ENCODE measurements at regions not wholly inside any gene's neighbourhood (a gene's known extent, or its start where the extent isn't known, plus 50 kb on each side); places are given as distances from the start of the nearest gene placed in this dataset.

GRCh38 chr18:44117821-44118220, 562.9 kb upstream of the SETBP1 start:
- Histone ChIP-seq H3K36me3 (no peaks in the 10 kb centered on the region), H3K27me3 (replicated peaks) (no peaks in the 10 kb centered on the region), H3K4me1 (replicated peaks) (no peaks in the 10 kb centered on the region), H3K9me3 (replicated peaks) (no peaks in the 10 kb centered on the region), H3K4me3 (no peak overlapping the region), H3K27ac (no peak overlapping the region)
- DNase-seq (ENCODE audit: low read depth in 1 of 2, low spot score in 2 of 2): no peak

DNA sequence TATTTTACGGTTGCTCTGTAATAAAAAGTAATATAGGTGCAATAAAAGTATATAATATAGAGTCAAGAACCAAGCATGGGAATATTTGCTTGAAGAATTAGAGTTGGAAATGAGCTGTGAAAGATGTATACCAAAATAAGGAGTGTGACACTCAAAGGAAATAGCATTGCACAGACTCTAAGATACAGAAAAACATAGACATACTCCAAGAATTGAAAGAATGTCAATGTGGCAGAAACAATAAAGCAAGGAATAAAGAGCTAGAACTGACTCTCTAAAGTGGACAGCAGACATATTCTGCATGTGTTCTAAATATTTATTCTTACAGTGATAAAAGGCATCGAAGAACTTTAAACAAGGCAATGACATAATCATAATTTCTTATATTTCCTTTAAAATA, 561.1 kb upstream of the SETBP1 start:
- DNase-seq (ENCODE audit: low read depth in 1 of 2, low spot score in 2 of 2): no peak
- Histone ChIP-seq H3K9me3 (replicated peaks) (no peaks in the 10 kb centered on the region), H3K27ac (no peak overlapping the region), H3K27me3 (replicated peaks) (no peaks in the 10 kb centered on the region), H3K36me3 (no peaks in the 10 kb centered on the region), H3K4me1 (replicated peaks) (no peaks in the 10 kb centered on the region), H3K4me3 (no peak overlapping the region)

GRCh38 chr18:44123743-44124142, 556.9 kb upstream of the SETBP1 start:
- Histone ChIP-seq H3K27me3 (replicated peaks) (no peaks in the 10 kb centered on the region), H3K36me3 (no peaks in the 10 kb centered on the region), H3K4me1 (replicated peaks) (no peaks in the 10 kb centered on the region), H3K9me3 (replicated peaks) (no peaks in the 10 kb centered on the region), H3K4me3 (no peak overlapping the region), H3K27ac (no peak overlapping the region)
- no peak for DNase-seq (ENCODE audit: low read depth in 1 of 2, low spot score in 2 of 2)

DNA sequence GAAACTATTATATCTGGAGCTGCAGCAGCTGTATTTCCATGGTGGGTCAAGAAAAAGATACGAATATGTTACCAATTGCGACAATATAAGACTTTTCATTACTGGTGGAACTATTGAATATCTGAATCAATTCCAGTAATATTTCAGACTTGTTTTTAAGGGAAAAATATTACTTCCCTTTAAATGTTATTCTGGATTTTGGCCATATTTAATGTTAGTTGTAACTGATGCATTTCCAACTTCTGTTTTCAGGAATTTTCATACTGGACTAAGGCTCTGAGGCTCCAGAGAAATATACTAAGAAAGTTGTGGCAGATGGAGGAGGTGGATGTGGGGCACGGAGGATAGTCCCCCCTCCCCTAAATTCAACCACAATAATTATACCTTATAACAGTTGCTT, 555.2 kb upstream of the SETBP1 start:
- Histone ChIP-seq H3K27ac (no peak overlapping the region), H3K4me1 (replicated peaks) (no peaks in the 10 kb centered on the region), H3K36me3 (no peaks in the 10 kb centered on the region), H3K27me3 (replicated peaks) (no peaks in the 10 kb centered on the region), H3K4me3 (no peak overlapping the region), H3K9me3 (replicated peaks) (no peaks in the 10 kb centered on the region)
- DNase-seq (ENCODE audit: low read depth in 1 of 2, low spot score in 2 of 2): no peak

- DNase-seq (ENCODE audit: low read depth in 1 of 2, low spot score in 2 of 2): no peak
- Histone ChIP-seq H3K27ac (no peak overlapping the region), H3K4me1 (replicated peaks) (no peaks in the 10 kb centered on the region), H3K27me3 (replicated peaks) (no peaks in the 10 kb centered on the region), H3K36me3 (no peaks in the 10 kb centered on the region), H3K9me3 (replicated peaks) (no peaks in the 10 kb centered on the region), H3K4me3 (no peak overlapping the region)
Observed at GRCh38 chr18:44126598-44126997, 554.1 kb upstream of the SETBP1 start.

DNA sequence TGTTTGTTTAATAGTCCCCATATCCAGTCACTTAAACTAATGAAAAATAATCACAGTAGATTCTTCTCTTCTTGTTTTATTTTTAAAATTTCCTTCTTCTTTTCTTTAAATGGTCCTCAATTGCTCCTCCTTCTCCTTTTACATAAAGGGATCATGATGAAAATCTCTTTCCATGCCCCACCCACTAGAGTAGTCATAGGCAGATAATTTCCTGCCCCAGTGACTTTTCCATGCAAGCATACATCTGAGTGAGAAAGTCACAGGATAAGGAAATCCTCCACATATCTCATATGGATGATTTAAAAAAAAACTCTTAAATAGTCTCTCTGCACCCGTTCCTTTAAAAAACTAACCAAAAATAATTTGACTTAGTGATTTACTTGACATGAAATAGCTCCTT, 552.3 kb upstream of the SETBP1 start:
- Histone ChIP-seq H3K27me3 (replicated peaks) (no peaks in the 10 kb centered on the region), H3K27ac (no peak overlapping the region), H3K9me3 (replicated peaks) (no peaks in the 10 kb centered on the region), H3K4me3 (no peak overlapping the region), H3K4me1 (replicated peaks) (no peaks in the 10 kb centered on the region), H3K36me3 (no peaks in the 10 kb centered on the region)
- DNase-seq (ENCODE audit: low read depth in 1 of 2, low spot score in 2 of 2): no peak

GRCh38 chr18:44130376-44130942, 550.2 kb upstream of the SETBP1 start:
- no peaks in the 10 kb centered on the region for H3K9me3 ChIP-seq (replicated peaks)
- no peak overlapping the region for H3K27ac ChIP-seq
- no peaks in the 10 kb centered on the region for H3K27me3 ChIP-seq (replicated peaks)
- no peaks in the 10 kb centered on the region for H3K4me1 ChIP-seq (replicated peaks)
- peak; percentile 44 to 48 for DNase-seq (ENCODE audit: low read depth in 1 of 2, low spot score in 2 of 2)
- no peak overlapping the region for H3K4me3 ChIP-seq
- no peaks in the 10 kb centered on the region for H3K36me3 ChIP-seq

- Histone ChIP-seq H3K27me3 (replicated peaks) (no peaks in the 10 kb centered on the region), H3K36me3 (no peaks in the 10 kb centered on the region), H3K4me1 (replicated peaks) (no peaks in the 10 kb centered on the region), H3K27ac (no peak overlapping the region), H3K4me3 (no peak overlapping the region), H3K9me3 (replicated peaks) (no peaks in the 10 kb centered on the region; the same call in 1 of the 2 replicates)
- no peak for DNase-seq (ENCODE audit: low read depth in 1 of 2, low spot score in 2 of 2)
Observed at GRCh38 chr18:44133483-44133882, 547.2 kb upstream of the SETBP1 start.

DNA sequence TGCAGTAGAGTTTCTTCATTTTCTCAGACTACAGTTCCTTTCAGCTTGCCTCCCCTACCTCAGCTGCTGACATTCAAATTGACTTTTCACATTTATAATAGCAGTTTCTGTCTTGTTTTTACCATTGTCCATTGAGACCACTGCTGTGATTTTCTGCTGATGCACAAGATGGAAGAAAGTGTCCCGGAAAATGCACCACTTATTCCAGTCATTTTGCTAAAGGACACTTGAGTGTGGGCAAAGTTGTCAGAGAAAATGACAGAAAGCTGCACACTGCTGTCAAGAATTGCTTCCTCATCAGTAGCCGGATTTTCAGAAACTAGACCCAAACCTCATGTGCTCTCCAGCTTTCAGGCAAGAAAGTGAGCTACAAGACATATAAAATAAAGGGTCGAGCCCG, 546.2 kb upstream of the SETBP1 start:
- no peaks in the 10 kb centered on the region for H3K4me1 ChIP-seq (replicated peaks)
- DNase-seq (ENCODE audit: low read depth in 1 of 2, low spot score in 2 of 2): no peak
- H3K27me3 ChIP-seq (replicated peaks): no peaks in the 10 kb centered on the region

DNA sequence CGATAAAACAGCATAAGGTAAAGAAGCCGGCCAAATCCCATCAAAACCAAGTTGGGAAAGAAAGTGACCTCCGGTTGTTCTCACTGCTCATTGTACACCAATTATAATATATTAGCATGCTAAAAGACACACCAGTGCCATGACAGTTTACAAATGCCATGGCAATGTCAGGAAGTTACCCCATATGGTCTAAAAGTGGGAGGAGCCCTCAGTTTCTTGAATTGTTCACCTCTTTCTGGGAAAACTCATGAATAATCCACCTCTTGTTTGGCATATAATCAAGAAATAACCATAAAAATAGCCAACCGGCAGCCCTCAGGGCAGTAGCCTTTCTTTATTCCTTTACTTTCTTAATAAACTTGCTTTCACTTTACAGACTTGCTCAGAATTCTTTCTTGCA, 544.9 kb upstream of the SETBP1 start:
- Histone ChIP-seq H3K27me3 (replicated peaks) (no peaks in the 10 kb centered on the region), H3K4me3 (no peak overlapping the region), H3K4me1 (replicated peaks) (no peaks in the 10 kb centered on the region), H3K27ac (no peak overlapping the region), H3K36me3 (no peaks in the 10 kb centered on the region), H3K9me3 (replicated peaks) (no peaks in the 10 kb centered on the region; the same call in 1 of the 2 replicates)
- DNase-seq (ENCODE audit: low read depth in 1 of 2, low spot score in 2 of 2): no peak

More for the DNA sequence above, 546.2 kb upstream of the SETBP1 start:
- Histone ChIP-seq H3K9me3 (replicated peaks) (no peaks in the 10 kb centered on the region; the same call in 1 of the 2 replicates), H3K4me3 (no peak overlapping the region), H3K27ac (no peak overlapping the region), H3K36me3 (no peaks in the 10 kb centered on the region)

DNA sequence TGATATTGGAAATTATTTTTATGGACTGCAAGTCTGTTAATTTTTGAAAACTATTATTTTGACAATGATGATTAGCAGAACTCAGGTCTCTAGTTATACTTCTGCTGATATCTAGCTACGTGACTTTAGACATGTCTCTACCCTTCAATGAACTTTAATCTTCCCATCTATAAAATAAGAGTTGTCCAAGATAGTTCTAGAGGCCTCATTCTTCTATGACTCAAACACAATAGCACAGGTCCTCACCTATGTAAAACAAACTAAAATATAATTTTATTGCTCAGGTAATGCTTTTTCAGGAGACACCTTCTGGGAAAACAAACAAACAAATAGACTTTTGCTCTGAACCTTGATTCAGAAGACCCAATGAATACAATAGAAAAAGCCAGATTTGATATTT, 544.4 kb upstream of the SETBP1 start:
- Histone ChIP-seq H3K27me3 (replicated peaks) (no peaks in the 10 kb centered on the region), H3K27ac (no peak overlapping the region), H3K4me1 (replicated peaks) (no peaks in the 10 kb centered on the region), H3K9me3 (replicated peaks) (no peaks in the 10 kb centered on the region; the same call in 1 of the 2 replicates), H3K4me3 (no peak overlapping the region), H3K36me3 (no peaks in the 10 kb centered on the region)
- no peak for DNase-seq (ENCODE audit: low read depth in 1 of 2, low spot score in 2 of 2)

DNA sequence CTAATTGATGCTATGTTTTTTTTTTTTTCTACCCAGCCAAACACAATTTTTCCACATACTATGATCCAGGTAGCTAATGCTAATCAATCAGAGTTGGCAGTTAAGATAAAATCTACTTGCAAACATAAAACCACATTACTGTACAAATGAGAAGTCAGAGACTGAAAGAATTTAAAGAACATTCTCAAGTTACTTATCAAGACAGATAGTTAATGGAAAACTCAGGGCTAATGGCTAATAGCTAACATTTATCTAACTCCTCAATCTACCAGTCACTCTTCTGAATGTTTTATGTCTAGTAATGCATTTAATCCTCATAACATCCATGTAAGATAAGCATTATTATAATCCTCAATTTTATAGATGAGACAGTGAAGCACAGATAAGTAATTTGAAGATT, 537.6 kb upstream of the SETBP1 start:
- no peak for DNase-seq (ENCODE audit: low read depth in 1 of 2, low spot score in 2 of 2)
- H3K4me3 ChIP-seq: no peak overlapping the region

DNA sequence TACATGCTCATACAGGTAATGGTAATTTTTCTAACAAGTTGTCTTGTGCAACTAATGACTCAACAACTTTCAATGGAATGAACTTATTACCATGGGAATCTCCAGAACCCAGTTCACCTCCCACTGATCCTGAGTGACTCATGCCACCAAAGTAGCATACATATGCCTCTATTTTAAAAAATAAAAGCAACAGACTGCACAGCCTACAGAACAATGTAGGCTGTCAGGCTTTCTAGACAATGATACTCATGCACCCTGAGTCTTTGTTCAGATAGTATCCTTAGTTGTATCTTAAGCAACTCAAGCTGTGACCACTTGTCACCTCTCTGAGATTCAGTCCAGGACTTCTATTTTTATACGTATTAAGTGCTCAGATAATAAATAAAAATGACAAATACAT, 531.0 kb upstream of the SETBP1 start:
- Histone ChIP-seq H3K36me3 (no peaks in the 10 kb centered on the region), H3K27me3 (replicated peaks) (no peaks in the 10 kb centered on the region), H3K9me3 (replicated peaks) (no peaks in the 10 kb centered on the region), H3K4me3 (no peak overlapping the region), H3K27ac (peak overlapping the region; percentile 72), H3K4me1 (replicated peaks) (peaks cover 19% of the 10 kb centered on the region)
- DNase-seq (ENCODE audit: low read depth in 1 of 2, low spot score in 2 of 2): peak; percentile 59 to 72

More for the DNA sequence above, 537.6 kb upstream of the SETBP1 start:
- Histone ChIP-seq H3K27me3 (replicated peaks) (no peaks in the 10 kb centered on the region), H3K9me3 (replicated peaks) (no peaks in the 10 kb centered on the region), H3K36me3 (no peaks in the 10 kb centered on the region), H3K27ac (no peak overlapping the region), H3K4me1 (replicated peaks) (no peaks in the 10 kb centered on the region)

DNA sequence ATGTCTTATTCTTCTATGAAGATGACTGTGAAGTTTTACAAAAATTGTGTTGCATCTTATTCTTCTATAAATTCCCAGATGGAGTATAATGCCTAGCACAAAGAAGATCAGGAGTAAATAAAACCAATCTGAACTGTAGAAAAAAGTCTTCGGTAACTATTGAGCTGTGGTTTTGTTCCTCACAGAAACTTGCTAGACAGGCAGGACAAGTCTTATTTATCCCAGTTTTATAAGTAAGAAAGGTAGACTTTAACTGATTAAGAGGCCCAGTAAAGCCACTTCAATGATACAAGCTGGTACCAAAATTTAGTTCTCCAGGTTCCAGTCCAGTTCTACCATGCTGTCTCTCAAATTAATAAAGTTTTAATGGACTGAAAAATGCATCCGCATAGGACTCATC, 526.7 kb upstream of the SETBP1 start:
- H3K4me1 ChIP-seq (replicated peaks): peaks cover 30% of the 10 kb centered on the region
- H3K9me3 ChIP-seq (replicated peaks): no peaks in the 10 kb centered on the region
- no peaks in the 10 kb centered on the region for H3K36me3 ChIP-seq
- no peak overlapping the region for H3K27ac ChIP-seq
- no peaks in the 10 kb centered on the region for H3K27me3 ChIP-seq (replicated peaks)
- H3K4me3 ChIP-seq: no peak overlapping the region
- DNase-seq (ENCODE audit: low read depth in 1 of 2, low spot score in 2 of 2): no peak

DNA sequence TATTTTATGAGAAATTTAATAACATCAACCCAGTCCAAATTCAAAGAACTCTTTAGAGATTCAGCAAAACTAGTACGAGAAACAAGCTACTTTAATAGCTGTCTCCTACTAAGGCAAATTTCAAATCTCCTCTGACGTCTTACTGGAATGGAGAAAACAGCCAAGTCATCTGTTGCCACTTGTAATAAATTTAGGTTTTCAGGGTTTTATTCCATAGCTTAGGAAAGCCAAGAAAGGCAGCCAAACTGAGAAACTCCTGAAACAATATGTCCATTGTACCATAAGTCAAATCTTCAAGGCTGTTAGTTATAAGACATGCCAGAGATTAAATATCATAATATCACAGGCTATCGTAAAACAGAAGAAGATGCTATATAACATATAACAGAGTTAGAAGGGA, 524.6 kb upstream of the SETBP1 start:
- Histone ChIP-seq H3K27me3 (replicated peaks) (no peaks in the 10 kb centered on the region), H3K4me3 (no peak overlapping the region), H3K4me1 (replicated peaks) (peaks cover 23% of the 10 kb centered on the region), H3K27ac (no peak overlapping the region), H3K9me3 (replicated peaks) (no peaks in the 10 kb centered on the region), H3K36me3 (no peaks in the 10 kb centered on the region)
- DNase-seq (ENCODE audit: low read depth in 1 of 2, low spot score in 2 of 2): no peak
